HL-60 (cell line): ENCODE measurements at regions not wholly inside any gene's neighbourhood (a gene's known extent, or its start where the extent isn't known, plus 50 kb on each side); places are given as distances from the start of the nearest gene placed in this dataset.

Experiments
- DNase-seq, 2 experiments: peaks; one replicate each; pipeline ENCODE4 v3.0.0-alpha.2; 2010 to 2020; ENCODE audit warnings: low read depth in 1 of 2, low spot score in 1 of 2
- H3K27ac ChIP-seq: fragments of 250-450 bp; sonication (Bioruptor Pico); replicated peaks from 2 replicates; pipeline ENCODE4 v1.5.1; 2020; ENCODE audit warnings: mild to moderate bottlenecking, moderate library complexity
- H3K27me3 ChIP-seq: fragments of 250-450 bp; sonication (Bioruptor Pico); 2 replicates; pipeline ENCODE4 v1.5.1; 2021; ENCODE audit warnings: mild to moderate bottlenecking, moderate library complexity; ENCODE audit not compliant: insufficient read depth, poor library complexity, severe bottlenecking
- H3K4me3 ChIP-seq: replicated peaks from 2 replicates; pipeline ENCODE4 v1.5.1; 2011; ENCODE audit warnings: mild to moderate bottlenecking, control low read depth, low read length; ENCODE audit not compliant: insufficient read depth
- CTCF ChIP-seq: IDR thresholded peaks from one replicate; pipeline ENCODE4 v1.5.1; 2011; ENCODE audit warnings: low read length, control low read depth, inconsistent platforms; ENCODE audit not compliant: insufficient read depth
- GABPA ChIP-seq: IDR thresholded peaks from 2 replicates; pipeline ENCODE4 v1.6.1; 2012; ENCODE audit warnings: low read depth
- POLR2AphosphoS5 ChIP-seq: IDR thresholded peaks from 2 replicates; pipeline ENCODE4 v1.6.1; 2012; ENCODE audit warnings: low read depth
- REST ChIP-seq: IDR thresholded peaks from 2 replicates; pipeline ENCODE4 v1.6.1; 2012; ENCODE audit warnings: low read depth; ENCODE audit not compliant: insufficient replicate concordance
- SPI1 ChIP-seq: IDR thresholded peaks from 2 replicates; pipeline ENCODE4 v1.6.1; 2012; ENCODE audit warnings: low read depth, mild to moderate bottlenecking, borderline replicate concordance

GRCh38 chr13:40470660-40471059 is 195.8 kb downstream of the FOXO1 start:
- TF ChIP-seq REST, result no peak
- TF ChIP-seq SPI1, result no peak
- no peak for TF ChIP-seq GABPA
- no peak for TF ChIP-seq CTCF
- TF ChIP-seq POLR2AphosphoS5, result no peak
- no peak for DNase-seq
- H3K27ac ChIP-seq, result no peak overlapping the region
- no peaks in the 10 kb centered on the region for H3K27me3 ChIP-seq
- no peak overlapping the region for H3K4me3 ChIP-seq

GRCh38 chr13:40471076-40471475 is 195.4 kb downstream of the FOXO1 start:
- Histone ChIP-seq H3K27ac (no peak overlapping the region), H3K27me3 (no peaks in the 10 kb centered on the region), H3K4me3 (no peak overlapping the region)
- TF ChIP-seq REST (no peak), POLR2AphosphoS5 (no peak), SPI1 (no peak), GABPA (no peak), CTCF (no peak)
- DNase-seq, result no peak

- Histone ChIP-seq H3K27me3 (no peaks in the 10 kb centered on the region), H3K27ac (no peak overlapping the region), H3K4me3 (no peak overlapping the region)
- TF ChIP-seq REST (no peak), SPI1 (no peak), CTCF (no peak)
- DNase-seq, result no peak
These were observed 194.5 kb downstream of the FOXO1 start for GRCh38 chr13:40471911-40472310.
